K562 (cell line): ENCODE measurements at regions not wholly inside any gene's neighbourhood (a gene's known extent, or its start where the extent isn't known, plus 50 kb on each side); places are given as distances from the start of the nearest gene placed in this dataset.

ENCODE experiments used
- ATAC-seq: fragments of 200-7000 bp; cut with Tn5 transposase; 3 replicates; pipeline ENCODE4 v1.9.1; 2020; ENCODE audit warnings: moderate library complexity
- BruUV-seq: library from RNA; stranded (reverse); fragments of 400-500 nt; replicated peaks from 2 replicates; lab custom pipeline; 2021; lab: Mats Ljungman, UMichigan
- CTCF ChIA-PET: fragments of 300-600 bp; formaldehyde crosslinking; extraction: SDS; loops from one replicate; lab custom pipeline; 2021; ENCODE audit warnings: low intra/inter-chr PET ratio; lab: Yijun Ruan, JAX
- POLR2A ChIA-PET: fragments of 300-600, 350-650 bp; sonication (Branson Sonifier 250); formaldehyde crosslinking; extraction: SDS; loops from one replicate; lab custom pipeline; 2021; ENCODE audit warnings: antibody characterized with exemption, inconsistent platforms; lab: Yijun Ruan, JAX
- DNase-seq, 4 experiments: peaks; one replicate each; pipeline versions ENCODE4 v3.0.0 to v3.0.0-alpha.2; 2011 to 2018; ENCODE audit warnings: low spot score in 3 of 4, mixed read lengths in 3 of 4; ENCODE audit errors: extremely low read depth in 1 of 4
- FAIRE-seq: peaks from 2 replicates; lab custom pipeline; 2011; peaks lifted over from hg19 to GRCh38; lab: Jason Lieb, UNC
- H2AFZ ChIP-seq: 2 replicates; pipeline ENCODE4 v1.6.0; 2011; ENCODE audit warnings: low read depth, low read length, control low read depth, inconsistent platforms
- H3K27ac ChIP-seq: fragments of 200-600 bp; 3 replicates; pipeline ENCODE4 v1.8.0; 2011; ENCODE audit warnings: low read depth, mild to moderate bottlenecking, control low read depth, inconsistent platforms, low read length, moderate library complexity, mixed read lengths; ENCODE audit errors: extremely low read depth
- H3K27me3 ChIP-seq, 2 experiments: fragments of 300-600 bp in 1 of 2; 2 replicates in 1 of 2; 3 replicates in 1 of 2; pipeline versions ENCODE4 v1.6.0 to v1.8.0; 2011; ENCODE audit warnings: inconsistent platforms in 2 of 2, low read length in 2 of 2, mild to moderate bottlenecking in 1 of 2, mixed read lengths in 1 of 2, moderate library complexity in 1 of 2; ENCODE audit not compliant: control insufficient read depth in 2 of 2, insufficient read depth in 2 of 2
- H3K36me3 ChIP-seq: fragments of 300-600 bp; 3 replicates; pipeline ENCODE4 v1.8.0; 2011; ENCODE audit warnings: mild to moderate bottlenecking, low read length, inconsistent platforms; ENCODE audit not compliant: control insufficient read depth, insufficient read depth
- H3K4me1 ChIP-seq, 2 experiments: fragments of 200-600 bp in 1 of 2; replicated peaks in 1 of 2; 2 replicates in 1 of 2; 3 replicates in 1 of 2; pipeline versions ENCODE4 v1.5.1 to v1.8.0; 2011; ENCODE audit warnings: inconsistent platforms in 2 of 2, low read length in 2 of 2, mild to moderate bottlenecking in 1 of 2, mixed read lengths in 1 of 2, moderate library complexity in 1 of 2; ENCODE audit not compliant: control insufficient read depth in 2 of 2, insufficient read depth in 2 of 2
- H3K4me2 ChIP-seq: 2 replicates; pipeline ENCODE4 v1.6.1; 2011; ENCODE audit warnings: low read length, control low read depth, inconsistent platforms, mixed read lengths; ENCODE audit not compliant: insufficient read depth
- H3K4me3 ChIP-seq: fragments of 200-600 bp; sonication (generic), shearing (Covaris generic); 2 replicates; pipeline ENCODE4 v1.5.1; 2016; ENCODE audit warnings: control low read depth, inconsistent platforms
- H3K79me2 ChIP-seq: fragments of 200-600 bp; 3 replicates; pipeline ENCODE4 v1.8.0; 2011; ENCODE audit warnings: low read length, inconsistent platforms; ENCODE audit not compliant: control insufficient read depth, insufficient read depth
- H3K9ac ChIP-seq, 2 experiments: 2 replicates each; pipeline versions ENCODE4 v1.6.0 to v1.6.1; 2011; ENCODE audit warnings: low read depth in 2 of 2, low read length in 2 of 2, control low read depth in 1 of 2, inconsistent platforms in 1 of 2, mild to moderate bottlenecking in 1 of 2, mixed read lengths in 1 of 2; ENCODE audit not compliant: insufficient read depth in 1 of 2
- H3K9me1 ChIP-seq: one replicate; pipeline ENCODE4 v1.6.0; 2011; ENCODE audit warnings: inconsistent platforms, mild to moderate bottlenecking, low read length, moderate library complexity; ENCODE audit not compliant: control insufficient read depth, insufficient read depth
- H3K9me3 ChIP-seq: replicated peaks from 2 replicates; pipeline ENCODE4 v1.5.1; 2011; ENCODE audit warnings: low read depth, low read length, inconsistent platforms; ENCODE audit not compliant: control insufficient read depth, insufficient read depth
- H4K20me1 ChIP-seq: replicated peaks from 2 replicates; pipeline ENCODE4 v1.6.1; 2011; ENCODE audit warnings: low read length, inconsistent platforms, mixed read lengths; ENCODE audit not compliant: control insufficient read depth, insufficient read depth
- CBFA2T2 ChIP-seq: fragments of 450-650 bp; conservative IDR thresholded peaks from 2 replicates; pipeline ENCODE4 v1.6.1; 2017; ENCODE audit warnings: mild to moderate bottlenecking
- CCNT2 ChIP-seq: IDR thresholded peaks from 2 replicates; pipeline ENCODE4 v1.6.1; 2011; ENCODE audit warnings: borderline replicate concordance, low read depth, mild to moderate bottlenecking, moderate library complexity, mixed read lengths, low read length; ENCODE audit not compliant: insufficient read length; ENCODE audit errors: extremely low read depth
- CSDE1 ChIP-seq, 2 experiments: fragments of 450-650 bp; IDR thresholded peaks; 2 replicates each; pipeline ENCODE4 v1.6.1; 2016; ENCODE audit warnings: mild to moderate bottlenecking in 1 of 2
- HMGN3 ChIP-seq: IDR thresholded peaks from 2 replicates; pipeline ENCODE4 v1.6.1; 2011; ENCODE audit warnings: borderline replicate concordance, low read depth, mild to moderate bottlenecking, mixed read lengths, low read length; ENCODE audit not compliant: insufficient read length; ENCODE audit errors: extremely low read depth
- KDM1A ChIP-seq, 2 experiments: fragments of 450-650 bp; IDR thresholded peaks; 2 replicates each; pipeline ENCODE4 v1.6.1; 2016; ENCODE audit warnings: mild to moderate bottlenecking in 2 of 2
- MCM3 ChIP-seq: fragments of 450-650 bp; IDR thresholded peaks from 2 replicates; pipeline ENCODE4 v1.6.1; 2016
- NFIC ChIP-seq: fragments of 450-650 bp; IDR thresholded peaks from 2 replicates; pipeline ENCODE4 v1.6.1; 2017; ENCODE audit warnings: mild to moderate bottlenecking, inconsistent platforms
- PHF21A ChIP-seq: fragments of 450-650 bp; IDR thresholded peaks from 2 replicates; pipeline ENCODE4 v1.6.1; 2017; ENCODE audit warnings: low read depth, borderline replicate concordance
- SETDB1 ChIP-seq: IDR thresholded peaks from one replicate; pipeline ENCODE4 v1.6.1; 2012; ENCODE audit warnings: low read length, control low read depth, inconsistent platforms
- TRIM28 ChIP-seq: fragments of 450-650 bp; IDR thresholded peaks from 2 replicates; pipeline ENCODE4 v1.6.1; 2017
- U2AF2 ChIP-seq: fragments of 200-400 bp; formaldehyde crosslinking; optimal IDR thresholded peaks from 2 replicates; pipeline ENCODE3; 2017; ENCODE audit warnings: low read depth, mild to moderate bottlenecking, low read length
- WGBS: fragments of 100-300 bp; shearing (Covaris generic); methylation state at CpG from one replicate; pipeline ENCODE4 v1.1.6; 2016; ENCODE audit warnings: low coverage, mixed read lengths; ENCODE audit not compliant: insufficient coverage; ENCODE audit errors: missing lambda C conversion rate; 5-methylcytosine and 5-hydroxymethylcytosine counted together
- in situ Hi-C: fragments of 300-500 bp; cut with MboI; formaldehyde crosslinking; loops from 4 replicates; pipeline ENCODE4 v1.15.0; 2018; ENCODE audit warnings: inconsistent platforms, mixed read lengths
- intact Hi-C: fragments of 100-400 bp; cut with micrococcal nuclease; formaldehyde crosslinking; loops from 2 replicates; pipeline ENCODE4 v1.14.2; 2022
- TF ChIP-seq, protein P1 (sequence below): sonication (generic); formaldehyde crosslinking; IDR thresholded peaks from 2 replicates; pipeline ENCODE4 v1.8.1; 2022; ENCODE audit warnings: missing genetic modification reagents
- TF ChIP-seq, protein P2 (sequence below): fragments of 250-450 bp; sonication (Bioruptor Pico); IDR thresholded peaks from 2 replicates; pipeline ENCODE4 v1.5.0; 2020; ENCODE audit warnings: mild to moderate bottlenecking
- TF ChIP-seq, protein P3 (sequence below): fragments of 250-450 bp; sonication (Bioruptor Pico); IDR thresholded peaks from 2 replicates; pipeline ENCODE4 v1.8.0; 2021; ENCODE audit warnings: moderate library complexity, mild to moderate bottlenecking, inconsistent platforms

DNA sequence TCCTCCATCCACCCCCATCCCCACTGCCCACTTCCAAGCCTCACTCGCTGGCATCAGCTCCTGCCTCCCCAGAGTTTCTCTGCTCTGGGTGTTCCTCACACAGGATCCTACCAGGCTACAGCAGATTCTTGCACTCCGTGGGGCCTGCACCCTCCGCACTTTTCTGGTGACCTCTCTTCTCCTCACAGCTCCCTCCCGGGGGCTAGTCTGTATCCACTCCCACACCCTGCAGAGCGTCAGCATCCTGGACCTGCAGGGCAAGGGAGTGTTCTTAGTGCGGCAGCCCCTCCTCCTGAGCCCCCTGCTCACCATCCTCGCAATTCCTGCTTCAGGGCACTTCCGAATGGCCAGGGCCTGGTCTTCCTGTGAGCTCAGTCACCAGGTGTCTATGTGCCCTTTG is 224.2 kb downstream of the DLL1 start:
- in situ Hi-C loops = no loop called here
- H3K4me2 ChIP-seq = no peak overlapping the region
- ATAC-seq = no peak
- H3K9me3 ChIP-seq = no peaks in the 10 kb centered on the region
- H3K36me3 ChIP-seq = no peaks in the 10 kb centered on the region
- POLR2A ChIA-PET = interaction anchor here (0.7 kb wide), 1 partner anchor 18 kb away, joined by 4 read pairs; no protein-coding TSS in a partner anchor
- TF ChIP-seq PHF21A = no peak
- TF ChIP-seq, protein P1, sequence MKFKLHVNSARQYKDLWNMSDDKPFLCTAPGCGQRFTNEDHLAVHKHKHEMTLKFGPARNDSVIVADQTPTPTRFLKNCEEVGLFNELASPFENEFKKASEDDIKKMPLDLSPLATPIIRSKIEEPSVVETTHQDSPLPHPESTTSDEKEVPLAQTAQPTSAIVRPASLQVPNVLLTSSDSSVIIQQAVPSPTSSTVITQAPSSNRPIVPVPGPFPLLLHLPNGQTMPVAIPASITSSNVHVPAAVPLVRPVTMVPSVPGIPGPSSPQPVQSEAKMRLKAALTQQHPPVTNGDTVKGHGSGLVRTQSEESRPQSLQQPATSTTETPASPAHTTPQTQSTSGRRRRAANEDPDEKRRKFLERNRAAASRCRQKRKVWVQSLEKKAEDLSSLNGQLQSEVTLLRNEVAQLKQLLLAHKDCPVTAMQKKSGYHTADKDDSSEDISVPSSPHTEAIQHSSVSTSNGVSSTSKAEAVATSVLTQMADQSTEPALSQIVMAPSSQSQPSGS = no peak
- TF ChIP-seq, protein P2, sequence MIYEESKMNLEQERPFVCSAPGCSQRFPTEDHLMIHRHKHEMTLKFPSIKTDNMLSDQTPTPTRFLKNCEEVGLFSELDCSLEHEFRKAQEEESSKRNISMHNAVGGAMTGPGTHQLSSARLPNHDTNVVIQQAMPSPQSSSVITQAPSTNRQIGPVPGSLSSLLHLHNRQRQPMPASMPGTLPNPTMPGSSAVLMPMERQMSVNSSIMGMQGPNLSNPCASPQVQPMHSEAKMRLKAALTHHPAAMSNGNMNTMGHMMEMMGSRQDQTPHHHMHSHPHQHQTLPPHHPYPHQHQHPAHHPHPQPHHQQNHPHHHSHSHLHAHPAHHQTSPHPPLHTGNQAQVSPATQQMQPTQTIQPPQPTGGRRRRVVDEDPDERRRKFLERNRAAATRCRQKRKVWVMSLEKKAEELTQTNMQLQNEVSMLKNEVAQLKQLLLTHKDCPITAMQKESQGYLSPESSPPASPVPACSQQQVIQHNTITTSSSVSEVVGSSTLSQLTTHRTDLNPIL = no peak
- no peak for TF ChIP-seq NFIC
- no peak for TF ChIP-seq TRIM28
- no peak for TF ChIP-seq SETDB1
- no peak for TF ChIP-seq CSDE1 (IDR thresholded peaks at IDR 0.05)
- TF ChIP-seq, protein P3, sequence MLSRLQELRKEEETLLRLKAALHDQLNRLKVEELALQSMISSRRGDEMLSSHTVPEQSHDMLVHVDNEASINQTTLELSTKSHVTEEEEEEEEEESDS (CRISPR knock-in tag) = no peak
- TF ChIP-seq U2AF2 = no peak
- no peak for TF ChIP-seq MCM3
- no peak for TF ChIP-seq CCNT2
- TF ChIP-seq HMGN3 = no peak
- no peak for TF ChIP-seq CBFA2T2
- TF ChIP-seq KDM1A (IDR thresholded peaks at IDR 0.05) = no peak
- no TSS peak for BruUV-seq
- intact Hi-C loops = no loop called here
- no peaks in the 10 kb centered on the region for H3K79me2 ChIP-seq
- no peak for DNase-seq
- H3K27me3 ChIP-seq = peaks cover 2 to 35% of the 10 kb centered on the region in 2 experiments; a peak in 3 of 5 replicates
- no peaks in the 10 kb centered on the region for H4K20me1 ChIP-seq
- no peak for FAIRE-seq
- no peak overlapping the region for H3K4me3 ChIP-seq
- WGBS = under 1% methylated on average over 8 of the region's 8 CpGs
- no peak overlapping the region for H3K27ac ChIP-seq
- H3K9ac ChIP-seq = no peak overlapping the region
- CTCF ChIA-PET = no interaction called here
- H3K4me1 ChIP-seq = peaks cover 0 to 4% of the 10 kb centered on the region in 2 experiments; a peak in 1 of 5 replicates
- H2AFZ ChIP-seq = no peak overlapping the region
- no peaks in the 10 kb centered on the region for H3K9me1 ChIP-seq
